GM19324 (cell line): ENCODE measurements at regions not wholly inside any gene's neighbourhood (a gene's known extent, or its start where the extent isn't known, plus 50 kb on each side); places are given as distances from the start of the nearest gene placed in this dataset.

ENCODE experiments used
- ATAC-seq: cut with Tn5 transposase; IDR thresholded peaks from one replicate; pipeline ENCODE4 v1.9.1; 2021; ENCODE audit warnings: mild to moderate bottlenecking, moderate library complexity; ENCODE audit not compliant: unreplicated experiment, low FRiP score

- no peak for ATAC-seq
Observed at GRCh38 chr3:80259736-80260135, 491.9 kb upstream of the ROBO1 start.

- ATAC-seq: no peak
Observed at GRCh38 chr3:80252113-80252512, 484.3 kb upstream of the ROBO1 start.

- no peak for ATAC-seq
Observed at GRCh38 chr3:80247766-80248165, 480.0 kb upstream of the ROBO1 start.

DNA sequence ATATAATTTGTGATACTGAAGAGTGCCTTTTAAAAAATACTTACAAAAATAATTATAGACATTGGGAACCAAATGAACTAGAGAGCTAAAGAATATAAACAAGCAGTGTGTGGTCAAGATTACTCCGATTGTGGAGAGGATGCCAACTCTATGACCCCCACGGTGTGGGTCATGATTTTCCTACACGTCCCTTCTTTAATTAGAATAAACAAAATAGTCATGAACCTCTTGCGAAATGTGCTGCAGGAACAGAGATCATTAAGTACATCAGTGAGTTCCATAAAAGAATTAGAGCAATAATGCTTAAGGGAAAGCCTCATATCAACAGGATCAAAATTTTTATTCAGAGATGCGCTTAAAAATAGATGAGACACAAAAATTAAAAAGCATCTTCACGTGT lies 476.6 kb upstream of the ROBO1 start:
- no peak for ATAC-seq

- ATAC-seq: no peak
Observed at GRCh38 chr3:80241791-80242190, 474.0 kb upstream of the ROBO1 start.

DNA sequence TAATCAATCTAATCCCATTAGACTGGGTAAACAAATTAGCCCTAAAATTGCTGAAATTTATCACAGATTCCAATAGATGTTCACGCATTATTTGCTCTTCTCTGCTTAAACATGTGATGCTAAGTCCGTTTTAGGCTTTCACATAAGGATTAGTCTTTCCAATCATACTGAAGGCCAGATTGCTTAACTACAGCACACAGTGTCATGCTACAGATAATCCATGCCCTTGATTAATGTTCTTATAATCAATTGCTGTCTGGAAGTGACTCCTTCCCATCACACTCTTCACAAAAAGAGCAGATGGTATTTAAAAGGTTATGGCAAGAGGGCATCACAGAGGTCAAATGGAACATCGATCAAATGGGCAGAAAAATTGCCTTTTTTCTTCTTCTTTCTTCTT lies 471.5 kb upstream of the ROBO1 start:
- no peak for ATAC-seq

GRCh38 chr3:80238606-80239005 lies 470.8 kb upstream of the ROBO1 start:
- ATAC-seq: no peak

GRCh38 chr3:80238152-80238551 lies 470.4 kb upstream of the ROBO1 start:
- ATAC-seq: no peak

GRCh38 chr3:80234706-80235105 lies 466.9 kb upstream of the ROBO1 start:
- ATAC-seq: no peak

DNA sequence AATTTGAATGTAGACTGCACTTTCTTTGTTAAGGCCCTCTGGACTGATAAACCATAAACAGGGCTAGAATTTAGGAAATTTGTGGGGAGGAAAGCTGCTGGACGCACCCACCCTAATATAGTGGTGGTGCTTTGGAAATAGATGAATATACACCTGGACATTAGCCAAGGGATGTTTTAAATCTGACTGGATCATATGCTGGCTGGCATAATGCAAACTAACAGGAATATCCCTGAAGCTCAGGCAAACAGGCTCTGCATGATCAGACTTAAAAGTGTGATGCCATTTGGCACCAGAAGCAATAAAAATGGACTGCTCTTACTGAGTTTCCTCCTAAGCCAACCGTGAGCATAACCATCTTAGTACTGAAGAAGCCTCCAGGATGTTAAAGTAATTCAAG lies 465.8 kb upstream of the ROBO1 start:
- ATAC-seq: no peak

DNA sequence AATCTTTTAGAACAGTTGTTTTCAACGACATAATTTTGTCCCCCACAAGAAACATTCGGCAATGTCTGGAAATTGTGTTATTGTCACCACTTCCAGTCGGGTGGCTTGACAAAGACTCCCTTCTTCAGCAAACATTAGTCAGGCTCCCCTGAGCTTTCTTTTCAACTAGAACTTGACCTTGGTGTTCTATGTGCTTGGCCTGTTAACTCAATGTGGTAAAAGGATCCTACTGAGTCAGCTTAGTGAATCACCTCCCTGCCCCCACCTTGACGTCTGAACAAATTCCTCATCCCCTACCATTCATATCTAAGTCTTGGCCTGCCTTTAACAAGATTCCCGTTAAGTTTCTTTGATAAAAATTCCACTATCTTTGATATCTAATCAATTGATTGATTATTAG lies 465.0 kb upstream of the ROBO1 start:
- no peak for ATAC-seq

DNA sequence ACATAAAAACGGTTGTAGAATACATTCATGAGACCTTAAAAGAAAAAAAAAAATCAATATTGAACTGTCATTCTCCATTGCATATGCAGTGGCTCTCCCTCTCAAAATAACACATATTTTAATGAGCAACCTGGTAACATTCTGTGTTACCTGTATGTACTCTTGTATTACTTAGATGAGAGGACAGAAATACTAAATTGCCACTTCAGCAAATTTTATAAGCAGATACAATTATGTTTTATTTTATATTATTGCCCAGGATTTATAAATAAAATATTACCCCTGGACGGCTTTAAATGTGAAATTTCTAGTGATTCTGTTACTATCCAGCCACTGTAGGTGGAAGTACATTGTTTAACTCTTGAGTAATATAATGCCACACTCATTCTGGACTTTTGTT lies 463.2 kb upstream of the ROBO1 start:
- ATAC-seq: no peak

- no peak for ATAC-seq
Observed at GRCh38 chr3:80227216-80227615, 459.4 kb upstream of the ROBO1 start.

DNA sequence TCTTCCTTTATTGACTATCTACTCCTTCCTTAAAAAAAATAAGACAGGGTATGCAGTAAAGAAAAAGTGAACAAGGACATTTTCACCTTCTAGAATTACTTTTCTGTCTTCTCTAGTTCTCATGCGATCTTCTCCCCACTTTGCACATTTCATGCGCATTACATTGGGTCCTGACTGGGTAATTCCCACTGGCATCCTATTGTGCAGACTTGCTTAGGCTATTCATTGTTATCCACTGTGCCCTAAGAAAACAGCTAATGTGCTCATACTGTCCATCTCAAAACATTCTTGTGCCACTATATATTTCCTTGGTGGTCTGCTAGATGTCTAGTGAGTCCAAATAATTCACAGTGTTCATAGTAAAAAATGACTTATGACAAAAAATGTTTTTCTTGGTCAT lies 447.4 kb upstream of the ROBO1 start:
- ATAC-seq: no peak

- ATAC-seq: no peak
Observed at GRCh38 chr3:80213086-80213485, 445.3 kb upstream of the ROBO1 start.

- no peak for ATAC-seq
Observed at GRCh38 chr3:80192936-80193335, 425.1 kb upstream of the ROBO1 start.

DNA sequence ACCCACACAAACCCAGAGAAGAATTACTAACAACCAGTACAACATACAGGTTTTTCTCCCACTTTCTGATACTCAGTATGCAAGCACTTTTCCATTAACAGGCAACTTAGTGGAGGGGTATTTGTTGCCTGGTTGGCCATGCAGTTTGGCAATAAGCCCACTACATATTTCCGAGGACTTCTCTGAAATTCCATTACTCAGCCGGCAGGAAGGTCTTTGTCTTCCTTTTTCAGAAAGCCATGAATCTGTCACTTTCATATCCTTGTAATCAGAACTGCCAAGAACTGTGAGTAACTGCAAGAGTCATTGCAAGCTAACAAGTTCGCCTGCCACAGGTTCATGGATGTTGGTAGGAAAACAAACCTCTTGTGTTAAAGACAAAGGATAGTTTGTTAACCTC lies 422.3 kb upstream of the ROBO1 start:
- ATAC-seq: no peak

DNA sequence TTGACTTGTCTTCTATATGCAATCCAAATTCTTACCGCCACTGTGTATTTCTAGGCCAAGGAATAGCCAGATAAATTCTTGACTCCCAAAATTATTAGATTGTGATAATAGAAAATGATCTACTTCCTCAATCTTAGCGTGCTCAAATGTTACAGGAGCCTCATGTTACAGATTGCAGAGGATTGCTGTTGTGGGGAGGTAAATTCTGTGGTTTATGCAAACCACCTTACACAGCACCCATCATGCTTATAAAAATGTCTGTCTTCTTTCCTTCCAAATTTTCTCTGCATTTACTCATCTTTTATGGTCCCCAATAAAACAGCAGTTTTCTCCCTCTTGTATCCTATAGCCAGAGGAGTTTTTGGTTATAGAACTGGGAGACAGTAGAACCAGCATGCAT lies 420.2 kb upstream of the ROBO1 start:
- no peak for ATAC-seq

DNA sequence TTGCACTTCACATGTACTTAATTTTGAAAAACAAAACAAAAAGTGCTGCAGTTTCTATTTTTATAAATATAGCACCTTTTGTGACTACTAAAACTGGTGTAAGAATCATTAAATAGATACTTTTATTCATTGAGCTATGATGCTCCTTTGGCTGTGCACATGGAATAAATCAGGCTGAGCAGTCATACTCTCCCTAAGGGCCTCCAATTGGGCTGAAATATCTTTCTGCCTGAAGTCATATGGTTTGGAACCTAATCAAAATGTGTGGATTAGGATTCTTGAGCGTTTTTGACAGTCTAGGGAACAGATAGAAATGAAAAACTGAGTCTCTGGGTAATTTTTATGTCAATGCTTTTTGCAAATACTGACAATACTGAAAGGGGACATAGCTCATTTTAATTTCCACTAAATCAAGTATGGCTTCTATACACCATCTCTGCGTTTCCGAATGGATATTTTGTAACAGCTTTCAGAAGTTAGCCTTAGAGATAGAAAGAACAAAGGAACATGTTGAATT lies 392.2 kb upstream of the ROBO1 start:
- ATAC-seq: no peak

- no peak for ATAC-seq
Observed at GRCh38 chr3:80158332-80158731, 390.5 kb upstream of the ROBO1 start.

DNA sequence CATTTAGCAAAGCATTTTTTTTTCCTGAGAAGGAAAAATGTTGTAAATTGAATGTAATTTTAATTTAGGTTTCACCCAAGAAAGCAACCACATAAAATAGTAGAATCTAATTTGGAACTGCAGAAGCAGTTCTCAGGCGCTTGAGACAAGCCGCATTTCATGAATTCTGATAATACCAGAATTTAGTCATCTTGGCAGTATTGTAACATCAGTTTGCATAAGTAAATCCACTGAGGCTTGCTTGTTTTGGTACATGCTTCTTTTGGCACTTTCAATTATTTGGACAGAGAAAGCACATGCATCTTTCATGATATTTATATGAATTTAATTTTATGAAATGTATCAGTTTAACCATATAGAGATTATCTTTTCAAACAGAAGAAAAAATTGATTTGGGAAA lies 389.7 kb upstream of the ROBO1 start:
- ATAC-seq: no peak

DNA sequence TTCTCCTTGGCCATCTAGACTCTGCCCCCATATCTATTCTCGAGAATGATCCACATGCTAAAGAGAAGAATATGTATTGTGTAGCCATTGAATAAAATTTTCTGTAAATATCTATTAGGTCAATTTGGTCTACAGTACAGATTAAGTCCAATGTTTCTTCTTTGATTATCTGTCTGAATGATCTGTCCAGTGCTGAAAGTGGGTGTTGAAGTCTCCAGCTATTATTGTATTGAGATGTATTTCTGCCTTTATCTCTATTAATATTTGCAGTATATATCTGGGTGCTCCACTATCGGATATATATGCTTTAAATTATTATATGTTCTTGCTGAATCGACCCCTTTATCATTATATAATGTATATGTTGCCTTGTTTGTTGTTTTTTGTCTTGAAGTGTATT lies 384.9 kb upstream of the ROBO1 start:
- no peak for ATAC-seq

DNA sequence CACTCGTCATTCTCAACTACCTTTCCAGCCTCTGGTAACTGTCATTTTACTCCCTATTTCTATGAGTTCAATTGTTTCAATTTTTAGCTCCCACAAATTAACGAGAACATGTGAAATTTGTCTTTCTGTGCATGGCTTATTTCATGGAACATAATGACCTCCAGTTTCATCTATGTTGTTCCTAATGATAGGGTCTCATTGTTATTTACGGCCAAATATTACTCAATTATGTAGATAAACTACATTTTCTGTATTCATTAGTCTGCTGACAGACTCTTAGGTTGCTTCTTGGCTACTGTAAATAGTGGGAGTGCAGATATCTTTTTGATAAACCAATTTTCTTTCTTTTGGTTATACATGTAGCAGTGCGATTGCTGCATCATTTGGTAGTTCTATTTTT lies 374.9 kb upstream of the ROBO1 start:
- no peak for ATAC-seq
